ENCODE measurements at regions not wholly inside any gene's neighbourhood (a gene's known extent, or its start where the extent isn't known, plus 50 kb on each side); places are given as distances from the start of the nearest gene placed in this dataset.
"Not testable (repeated sequence)": the region's sequence is repeated elsewhere in the genome, so short reads cannot be mapped to it uniquely, and the experiment has no call there.

DNA sequence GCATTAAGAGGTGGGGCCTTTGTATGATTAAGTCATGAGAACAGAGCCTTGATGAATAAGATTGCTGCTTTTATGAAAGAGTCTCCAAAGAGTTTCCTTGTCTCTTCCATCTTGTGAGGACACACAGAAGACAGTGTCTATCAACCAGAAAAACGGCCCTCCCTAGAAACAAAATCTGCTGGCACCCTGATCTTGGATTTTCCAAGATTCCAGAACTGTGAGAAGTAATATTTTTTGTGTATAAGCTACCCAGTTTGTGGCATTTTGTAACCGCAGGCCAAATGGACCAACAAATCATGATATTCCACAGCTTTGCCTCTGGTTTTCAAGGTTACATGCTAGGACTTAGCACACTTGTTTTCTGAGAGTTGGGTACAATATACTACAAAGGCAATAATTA is 687.8 kb downstream of the TDRD15 start:
- no peak for DNase-seq

DNA sequence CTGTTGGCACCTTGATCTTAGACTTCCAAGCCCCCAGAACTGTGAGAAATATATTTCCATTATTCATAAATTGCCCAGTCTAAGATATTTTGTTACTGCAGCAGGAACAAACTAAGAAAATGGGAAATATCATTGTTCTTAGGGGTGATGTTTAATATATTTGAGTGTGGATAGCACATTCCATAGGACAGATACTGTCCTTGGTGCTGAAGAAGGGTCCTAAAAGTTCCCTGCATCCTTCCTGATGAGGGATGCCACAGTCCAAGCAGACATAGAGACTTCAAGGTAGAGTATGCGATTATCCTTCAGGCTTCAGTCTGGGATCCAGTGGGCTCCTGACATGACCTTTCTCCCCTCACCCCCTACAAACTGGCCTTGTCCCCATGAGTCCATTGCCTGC is 689.0 kb downstream of the TDRD15 start:
- DNase-seq, result no peak

DNA sequence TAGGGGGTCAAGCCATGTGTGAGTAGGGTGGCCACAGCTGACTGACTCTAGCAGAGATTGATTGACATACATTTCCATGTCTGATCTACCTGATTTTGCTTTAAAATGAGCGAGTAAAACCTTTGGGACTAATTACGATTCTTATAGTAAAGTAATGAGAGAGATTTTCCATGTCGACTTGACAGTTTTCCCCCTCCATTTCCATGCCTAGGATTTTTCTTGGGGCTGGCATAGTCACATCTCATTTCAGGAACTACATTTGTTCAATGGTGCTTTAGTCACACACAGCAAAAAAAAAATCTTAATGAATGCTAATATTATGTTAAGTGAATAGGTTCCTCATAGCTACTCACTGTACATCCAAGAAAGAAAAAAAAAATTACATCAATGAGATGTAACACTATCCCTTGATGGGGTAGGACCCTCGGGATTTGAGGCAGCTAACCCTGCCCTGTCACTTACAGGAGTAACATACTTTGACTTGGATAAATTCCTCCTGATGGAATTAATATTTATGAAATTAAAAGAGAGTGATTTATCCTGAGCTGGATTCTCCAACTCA is 690.9 kb downstream of the TDRD15 start:
- no peak for DNase-seq

DNA sequence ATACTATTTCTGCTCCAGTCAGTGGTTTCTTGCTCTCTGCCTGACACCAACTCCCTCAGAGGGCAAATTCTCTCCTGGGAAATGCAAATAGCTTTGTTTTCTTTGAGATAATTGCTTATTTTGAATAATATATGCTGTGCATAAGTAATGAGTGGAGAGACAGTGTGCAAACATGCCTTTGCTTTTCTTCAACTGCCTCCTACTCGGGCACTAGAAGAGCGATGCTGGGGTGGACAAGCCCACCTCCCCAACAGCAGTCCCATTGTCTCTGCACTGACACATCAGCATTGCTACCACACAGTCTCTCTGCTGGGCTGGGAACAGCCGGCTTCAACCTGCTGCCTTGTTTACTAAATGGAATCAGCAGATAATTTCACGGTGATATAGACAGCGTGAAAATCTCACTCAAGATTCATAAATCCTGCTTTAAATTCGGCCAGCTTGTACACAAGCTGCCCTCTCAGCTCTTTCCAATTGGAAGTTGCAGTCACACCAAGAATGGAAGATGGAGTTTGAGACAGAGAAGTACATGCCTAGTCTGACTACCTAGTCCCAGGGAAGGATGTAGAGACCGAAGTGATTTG is 694.5 kb downstream of the TDRD15 start:
- DNase-seq, result no peak

DNA sequence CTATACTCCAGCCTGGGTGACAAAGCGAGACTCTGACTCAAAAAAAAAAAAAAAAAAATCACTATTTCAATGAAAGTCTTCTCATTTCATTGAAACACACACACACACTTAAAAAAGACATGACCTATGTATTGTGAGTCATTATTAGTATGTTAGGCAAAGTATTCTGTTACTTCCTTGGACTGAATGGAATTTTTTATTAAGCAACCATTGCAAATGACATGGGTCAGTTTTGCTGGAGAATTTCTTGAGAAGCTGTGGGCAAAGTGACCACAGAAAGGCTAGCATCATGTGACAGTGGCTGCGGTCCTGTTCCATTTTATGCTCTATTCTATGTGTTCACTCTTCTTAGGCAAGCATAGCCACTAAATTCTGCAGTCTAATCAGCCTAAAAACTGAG is 695.7 kb downstream of the TDRD15 start:
- DNase-seq, result no peak

DNA sequence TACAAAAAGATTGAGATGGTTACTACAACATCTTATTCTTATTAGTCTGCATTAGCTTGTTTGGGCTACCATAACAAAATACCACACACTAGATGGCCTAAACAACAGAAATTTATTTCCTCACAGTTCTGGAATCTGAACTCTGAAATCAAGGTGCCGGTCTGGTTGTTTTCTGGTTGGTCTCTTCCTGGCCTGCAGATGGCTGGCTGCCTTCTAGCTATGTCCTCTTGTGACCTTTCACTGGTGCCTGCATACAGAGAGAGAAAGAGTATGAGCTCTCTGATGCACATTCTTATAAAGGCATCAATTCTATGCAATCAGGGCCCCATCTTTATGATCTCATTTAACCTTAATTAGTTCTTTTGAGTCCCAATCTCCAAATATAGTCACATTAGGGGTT is 696.5 kb downstream of the TDRD15 start:
- no peak for DNase-seq

DNA sequence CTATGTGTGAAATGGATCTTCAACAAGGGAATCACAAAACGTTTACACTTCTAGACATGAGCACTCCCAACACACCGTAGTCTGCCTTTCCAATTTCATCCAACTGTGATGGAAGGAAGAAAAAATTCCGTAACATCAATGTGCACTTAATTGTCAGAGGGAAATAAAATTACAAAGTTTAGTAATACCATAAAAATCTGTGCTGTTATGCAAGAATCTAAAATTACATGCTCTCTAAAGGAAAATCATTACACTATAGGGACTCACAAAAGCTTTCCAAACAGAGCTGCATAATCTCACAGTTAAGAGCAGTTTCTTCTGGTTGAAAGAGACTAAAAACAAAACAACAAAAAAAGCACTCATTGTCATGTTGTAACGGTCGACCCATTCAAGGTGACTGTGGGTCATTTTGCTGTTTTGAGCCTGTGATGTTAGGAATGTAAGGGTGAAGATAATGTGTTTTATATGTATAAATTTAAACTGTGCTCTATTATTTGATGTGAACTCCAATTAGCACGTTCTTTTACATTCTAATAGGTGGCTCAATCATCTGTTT is 698.0 kb downstream of the TDRD15 start:
- no peak for DNase-seq

DNA sequence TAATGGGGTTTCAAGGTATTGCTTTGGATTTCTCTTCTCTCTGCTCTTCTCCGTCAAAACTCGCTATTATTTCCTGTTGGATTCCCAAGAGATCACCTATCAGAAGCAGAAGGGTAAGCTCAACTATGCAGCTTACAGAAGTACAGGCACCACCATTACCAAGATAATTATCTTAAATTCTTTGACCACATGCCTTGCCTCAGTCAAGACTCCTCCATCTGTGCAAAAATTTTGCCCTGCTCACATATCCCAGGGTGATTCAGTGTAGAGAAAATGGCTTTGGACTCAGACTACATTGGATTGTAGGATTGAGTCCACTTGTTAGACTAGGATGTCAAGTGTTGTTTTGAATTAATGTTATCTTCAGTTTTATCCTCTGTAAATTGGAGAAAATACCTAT is 698.7 kb downstream of the TDRD15 start:
- no peak for DNase-seq

DNA sequence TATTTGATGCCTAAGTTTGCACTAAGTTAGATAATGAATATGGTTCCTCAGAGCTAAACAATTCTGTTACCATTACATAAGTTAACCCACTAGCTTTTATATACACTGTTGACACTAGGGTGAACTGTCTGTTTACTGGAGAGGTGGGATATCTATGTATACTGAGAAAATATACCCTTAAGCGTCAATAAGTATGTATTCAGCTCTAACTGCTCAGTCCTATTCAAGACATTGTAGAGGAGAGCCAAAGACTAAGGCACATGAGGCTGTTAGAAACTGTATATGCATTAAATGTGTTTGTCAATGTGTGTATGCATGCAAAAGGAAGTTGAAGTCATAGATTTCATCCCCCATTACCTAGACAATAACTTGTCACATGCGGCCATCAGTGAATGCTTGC is 710.0 kb downstream of the TDRD15 start:
- DNase-seq, result no peak

DNA sequence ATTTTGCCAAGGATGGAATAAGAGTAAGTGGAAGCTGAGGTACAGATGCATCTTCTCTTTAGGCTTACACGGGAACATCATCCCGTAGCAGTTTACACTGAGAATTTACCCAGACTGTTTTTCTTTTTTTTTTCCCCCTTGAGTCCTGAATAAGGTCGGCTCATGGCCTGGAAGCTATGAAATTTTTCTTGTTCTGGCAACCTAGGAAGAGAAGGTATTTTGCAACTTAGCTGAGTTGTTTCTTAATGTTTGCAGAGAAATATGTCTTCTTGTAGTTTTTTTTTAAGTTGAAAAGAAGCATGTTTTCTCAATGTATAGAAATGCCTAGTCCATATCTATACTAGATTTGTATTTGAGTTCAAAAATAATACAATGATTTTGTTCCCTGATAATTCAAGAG is 712.5 kb downstream of the TDRD15 start:
- no peak for DNase-seq

DNA sequence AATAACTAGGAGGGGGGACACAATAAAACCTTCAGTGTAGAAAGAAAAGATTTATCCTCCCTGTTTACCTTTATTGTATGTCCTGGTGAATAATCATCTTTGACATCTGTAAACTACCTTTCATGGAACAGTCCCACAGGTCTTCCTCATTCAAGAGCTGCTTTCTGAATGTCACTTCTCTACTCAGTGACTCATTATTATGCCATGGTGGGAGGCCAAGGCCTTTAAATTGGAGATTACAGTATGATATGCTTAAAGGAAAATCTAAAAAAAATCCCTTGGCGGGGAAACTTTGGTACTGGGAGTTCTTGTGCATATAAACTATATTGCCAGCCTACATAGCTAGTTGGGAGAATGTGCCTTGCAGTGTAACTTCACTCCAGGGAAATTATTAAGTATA is 713.0 kb downstream of the TDRD15 start:
- no peak for DNase-seq

DNA sequence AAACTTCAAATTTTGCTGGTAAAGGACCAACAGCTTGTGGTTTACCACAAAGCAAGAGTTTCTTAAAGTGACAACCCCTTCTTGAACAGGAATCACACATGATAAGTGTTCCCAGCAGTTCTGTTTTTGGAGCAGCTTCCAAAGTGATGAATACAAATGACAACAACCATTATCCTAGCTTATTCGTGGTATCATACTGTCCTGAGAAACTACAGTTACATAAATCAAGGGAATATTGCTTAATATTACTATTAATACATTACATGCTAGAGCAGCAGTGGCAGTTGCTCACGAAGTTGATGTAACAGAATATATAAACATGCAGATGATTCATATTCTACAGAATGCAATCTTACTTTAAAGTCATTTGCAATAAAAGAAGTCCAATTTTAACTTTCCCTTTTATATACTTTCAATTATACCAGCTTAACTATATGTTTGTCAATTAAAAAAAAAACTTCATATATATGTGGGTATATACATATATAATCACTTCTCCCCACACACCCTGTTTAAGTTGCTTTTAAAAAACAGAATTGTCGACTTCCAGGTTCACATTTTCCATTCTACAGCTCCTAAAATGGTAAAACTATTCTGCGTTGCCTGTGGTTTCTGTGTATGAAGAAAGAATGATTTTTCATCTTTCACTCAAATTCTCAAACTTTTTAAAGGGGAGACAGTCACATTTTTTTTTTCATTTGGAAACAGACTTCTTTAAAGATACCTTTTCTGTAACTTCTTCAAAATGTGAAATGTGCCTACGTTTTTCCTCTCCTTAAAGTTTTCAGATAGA is 713.6 kb downstream of the TDRD15 start:
- no peak for DNase-seq

DNA sequence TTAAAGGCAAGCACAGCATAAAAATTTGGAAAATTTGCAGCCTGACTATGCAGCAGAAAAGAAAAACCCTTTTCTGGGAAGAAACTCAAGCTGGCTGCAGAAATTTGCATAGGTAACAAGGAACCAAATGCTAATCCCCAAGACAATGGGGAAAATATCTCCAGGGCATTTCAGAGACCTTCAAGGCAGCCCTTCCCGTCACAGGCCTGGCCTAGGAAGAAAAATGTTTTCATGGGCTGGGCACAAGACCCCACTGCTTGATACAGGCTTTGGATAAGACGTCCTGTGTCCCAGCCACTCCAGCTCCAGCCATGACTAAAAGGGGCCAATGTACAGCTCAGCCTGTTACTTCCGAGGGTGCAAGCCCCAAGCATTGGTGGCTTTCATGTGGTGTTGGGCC is 717.6 kb downstream of the TDRD15 start:
- no peak for DNase-seq

DNA sequence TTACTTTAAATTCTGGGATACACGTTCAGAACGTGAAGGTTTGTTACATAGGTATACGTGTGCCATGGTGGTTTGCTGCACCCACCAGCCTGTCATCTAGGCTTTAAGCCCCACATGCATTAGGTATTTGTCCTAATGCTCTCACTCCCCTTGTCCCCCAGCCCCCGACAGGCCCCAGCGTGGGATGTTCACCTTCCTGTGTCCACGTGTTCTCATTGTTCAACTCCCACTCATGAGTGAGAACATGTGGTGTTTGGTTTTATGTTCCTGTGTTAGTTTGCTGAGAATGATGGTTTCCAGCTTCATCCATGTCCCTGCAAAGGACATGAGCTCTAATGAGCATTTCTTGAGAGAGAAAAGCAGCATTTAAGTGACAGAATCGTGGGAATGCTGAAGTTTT is 726.6 kb downstream of the TDRD15 start:
- DNase-seq, result not testable (repeated sequence)

DNA sequence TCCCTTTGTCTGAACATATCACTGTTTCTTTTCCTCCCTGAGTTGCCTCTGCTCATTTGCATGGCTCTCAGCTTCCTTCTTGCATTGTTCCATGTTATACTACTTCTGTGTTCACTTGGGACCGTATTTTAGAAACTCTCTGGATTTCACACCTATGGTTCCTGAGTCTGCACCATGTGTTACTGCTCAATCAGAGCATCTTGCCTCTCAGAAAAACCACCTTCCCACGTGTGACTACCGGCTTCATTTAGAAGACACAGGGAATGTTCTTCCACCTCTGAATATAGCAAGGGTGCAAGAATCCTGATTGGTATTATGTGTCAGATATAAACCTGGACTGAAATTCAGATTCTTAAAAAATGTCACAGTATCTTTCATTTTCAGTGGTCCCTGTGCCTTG is 731.2 kb downstream of the TDRD15 start:
- DNase-seq, result no peak

DNA sequence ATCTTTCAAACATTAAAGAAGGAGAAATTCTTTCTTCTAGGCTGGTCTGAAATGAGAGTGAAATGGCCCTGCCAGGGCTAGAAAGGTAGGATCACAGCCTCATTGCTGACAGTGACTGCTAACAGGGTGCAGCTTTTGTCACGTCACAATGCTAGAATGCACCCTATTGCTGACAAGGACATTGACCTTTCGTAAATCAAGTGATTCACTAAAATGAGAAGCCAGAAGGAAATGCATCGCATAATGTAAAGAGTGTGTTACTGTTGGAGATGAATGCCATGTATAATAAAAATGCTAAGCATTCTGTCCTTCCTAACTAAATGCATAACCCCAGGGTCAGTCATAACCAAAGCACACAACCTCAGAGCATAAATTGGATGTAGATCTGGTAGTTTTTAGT is 732.9 kb downstream of the TDRD15 start:
- no peak for DNase-seq

DNA sequence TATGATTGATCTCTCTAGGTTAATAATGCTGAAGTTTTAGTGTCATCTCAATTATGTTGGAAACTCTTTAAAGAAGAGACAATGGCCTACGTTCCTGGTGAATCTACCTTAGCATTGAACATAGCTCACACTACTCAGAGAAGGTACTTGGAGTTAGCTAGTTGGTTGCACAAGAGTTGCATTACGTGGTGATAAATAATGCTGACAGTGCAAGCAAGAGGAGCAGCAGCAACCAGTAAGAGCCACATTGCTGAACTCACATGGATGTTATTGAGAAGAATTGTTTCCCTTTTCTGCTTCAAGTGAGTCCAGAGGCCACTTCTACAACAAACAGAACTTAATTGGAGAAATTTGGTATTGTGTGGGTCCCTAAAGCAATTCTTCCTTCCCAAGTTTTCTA is 737.1 kb downstream of the TDRD15 start:
- DNase-seq, result no peak

DNA sequence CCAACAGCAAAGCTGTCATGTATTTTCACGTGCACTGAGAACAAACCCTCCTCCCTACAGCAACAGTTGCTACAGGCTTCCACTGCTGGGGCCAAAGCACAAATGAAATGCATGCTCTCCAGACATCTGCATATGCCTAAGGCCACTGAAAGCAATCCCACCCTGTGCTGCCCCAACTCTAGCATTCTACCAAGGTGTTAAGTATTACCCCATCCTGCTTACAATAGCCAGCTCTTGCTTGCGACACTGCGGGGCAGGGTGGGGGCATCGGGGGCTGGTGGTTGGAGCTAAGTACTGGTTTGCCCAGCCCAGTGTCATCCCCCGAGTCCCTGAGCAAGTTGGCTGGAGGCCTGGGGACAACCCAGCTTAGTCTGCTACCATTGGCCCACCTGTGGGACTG is 742.5 kb downstream of the TDRD15 start:
- no peak for DNase-seq

DNA sequence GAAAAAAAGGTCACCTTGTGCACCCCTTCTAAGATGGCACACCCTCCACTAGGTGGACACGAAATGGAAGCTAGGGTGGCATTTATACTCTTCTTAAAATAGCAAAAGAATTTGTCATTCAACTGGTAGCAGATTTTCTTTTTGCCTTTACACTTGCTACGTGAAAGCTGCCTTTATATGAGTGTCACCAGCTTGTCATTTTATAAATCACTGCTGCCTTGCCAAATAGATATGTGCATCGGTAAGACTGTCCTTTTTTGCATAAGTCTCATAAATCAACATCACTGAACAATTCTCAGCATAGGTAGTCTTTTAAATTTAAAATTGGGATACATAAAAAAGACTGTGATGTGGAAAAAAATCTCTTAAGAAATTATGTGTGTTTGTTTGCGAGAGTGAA is 764.1 kb downstream of the TDRD15 start:
- no peak for DNase-seq

DNA sequence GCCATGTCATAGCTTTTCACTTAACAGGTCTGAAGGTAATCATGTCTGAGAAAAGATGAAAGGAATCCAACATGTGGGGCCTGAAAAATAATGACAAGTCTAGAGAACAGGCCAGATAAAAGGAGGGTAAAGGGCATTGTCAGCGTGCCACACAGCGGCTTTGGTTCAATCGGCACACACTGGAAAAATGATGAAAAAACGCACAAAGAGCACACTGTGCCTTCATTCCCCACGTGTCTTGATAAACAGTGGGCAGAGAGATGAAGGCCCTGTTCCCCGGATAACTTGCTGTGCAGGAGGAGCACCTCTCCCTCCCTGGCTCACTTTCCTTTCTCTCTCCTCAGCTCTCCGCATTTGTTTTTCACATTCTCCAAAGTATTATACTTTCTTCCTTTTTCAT is 766.3 kb downstream of the TDRD15 start:
- DNase-seq, result no peak

DNA sequence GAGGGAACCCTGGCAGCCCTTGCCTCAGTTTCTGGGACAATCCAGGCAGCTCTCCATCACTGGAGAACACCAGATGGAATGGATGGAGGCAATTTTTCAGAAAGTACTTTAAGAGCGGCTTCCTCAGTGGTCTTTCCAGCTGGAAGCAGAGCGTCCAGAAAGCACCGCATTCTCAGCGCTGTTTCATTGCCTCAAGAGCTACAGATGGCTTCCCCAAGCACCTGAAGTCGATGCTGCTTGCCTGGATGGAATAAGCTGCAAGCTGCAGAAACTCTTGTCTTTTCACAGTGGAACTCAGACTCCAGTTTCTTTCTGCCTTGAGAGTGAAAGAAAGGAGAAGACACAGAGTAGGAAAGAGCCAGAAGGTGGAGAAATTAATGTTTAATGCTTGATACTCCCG is 766.9 kb downstream of the TDRD15 start:
- no peak for DNase-seq

DNA sequence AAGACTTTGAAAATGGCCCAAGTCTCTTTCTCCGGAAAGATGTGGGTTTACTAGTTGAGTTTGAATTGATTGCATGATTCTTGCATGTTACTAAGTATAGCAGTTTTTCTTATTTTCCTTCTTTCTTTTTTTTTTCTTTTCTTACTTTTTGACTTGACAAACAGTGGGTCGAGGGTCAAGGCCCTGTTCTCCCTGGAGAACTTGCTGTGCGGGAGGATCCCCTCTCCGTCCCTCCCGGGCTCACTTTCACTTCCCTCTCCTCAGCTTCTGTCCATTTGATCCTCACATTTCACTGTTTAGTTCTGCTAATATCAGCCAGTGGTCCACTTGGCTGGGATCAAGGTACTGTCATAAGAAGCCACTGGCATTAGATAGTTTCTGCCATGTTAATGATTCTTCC is 767.4 kb downstream of the TDRD15 start:
- DNase-seq, result no peak

DNA sequence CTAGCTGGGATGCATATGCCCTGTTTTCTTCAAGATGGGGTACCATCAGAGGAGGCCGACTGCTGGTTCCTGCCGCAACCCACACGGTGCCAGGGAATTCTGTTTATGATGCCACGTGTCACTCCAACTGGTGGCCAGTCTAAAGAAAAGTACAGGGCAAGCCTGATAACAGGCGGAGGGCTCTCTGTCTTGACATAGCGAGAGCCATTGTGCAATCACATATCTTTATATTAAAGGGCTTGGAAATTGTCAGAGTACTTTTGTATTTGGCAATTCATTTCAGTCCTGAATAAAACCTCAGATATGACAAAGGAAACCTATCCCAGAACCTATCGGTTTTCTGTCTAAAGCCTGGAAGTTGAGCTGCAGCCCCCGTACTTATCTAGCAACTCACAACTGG is 768.4 kb downstream of the TDRD15 start:
- no peak for DNase-seq

DNA sequence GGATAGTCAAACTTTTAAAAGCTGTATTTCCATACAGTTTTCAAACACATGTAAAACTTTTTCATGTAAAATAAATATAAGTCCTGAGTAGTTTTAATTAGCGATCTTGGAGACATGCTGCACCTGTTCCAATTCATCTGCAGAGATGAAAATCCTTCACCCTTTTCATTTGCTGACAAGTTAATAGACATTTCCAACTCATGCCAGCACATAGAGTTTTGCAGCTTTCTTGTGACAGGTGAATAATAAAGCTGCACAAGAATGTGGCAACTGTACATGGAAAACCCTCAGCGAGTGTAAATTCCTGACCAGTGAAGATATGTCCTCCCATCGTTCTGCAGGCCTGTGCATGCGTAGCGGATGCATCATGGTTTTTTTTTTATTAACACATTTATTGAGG is 771.4 kb downstream of the TDRD15 start:
- DNase-seq, result no peak
